ENCODE measurements at regions not wholly inside any gene's neighbourhood (a gene's known extent, or its start where the extent isn't known, plus 50 kb on each side); places are given as distances from the start of the nearest gene placed in this dataset.

DNA sequence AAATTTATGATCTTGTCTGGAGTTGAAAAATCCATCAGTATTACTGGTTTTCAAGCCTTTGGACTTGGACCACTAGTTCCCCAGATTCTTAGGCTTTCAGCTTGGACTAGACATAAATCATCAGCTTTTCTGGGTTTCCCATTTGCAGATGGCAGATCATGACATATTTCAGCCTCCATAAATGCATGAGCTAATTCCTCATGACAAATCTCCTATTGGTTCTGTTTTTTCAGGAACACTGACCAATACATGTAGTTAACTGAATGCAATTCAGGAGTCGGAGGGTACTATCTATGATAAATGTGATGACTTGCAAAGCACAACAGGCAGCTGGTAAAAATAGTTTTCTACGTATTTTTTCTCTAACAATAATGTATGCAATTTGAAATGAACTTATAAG, 635.6 kb downstream of the TRAM1L1 start:
- Histone ChIP-seq H3K27me3 (replicated peaks; ENCODE audit: control insufficient read depth, insufficient read depth, low read length) (no peaks in the 10 kb centered on the region), H3K36me3 (ENCODE audit: control insufficient read depth, insufficient read depth, low read length) (no peaks in the 10 kb centered on the region), H3K4me1 (no peaks in the 10 kb centered on the region), H3K9me3 (no peaks in the 10 kb centered on the region), H3K4me3 (ENCODE audit: low read depth, low read length) (no peak overlapping the region)
- Mint-ChIP-seq H3K27ac (ENCODE audit: unreplicated experiment) (no peak overlapping the region), H3K27me3 (ENCODE audit: insufficient read depth, unreplicated experiment) (no peaks in the 10 kb centered on the region), H3K4me1 (ENCODE audit: low read depth, unreplicated experiment) (no peaks in the 10 kb centered on the region), H3K36me3 (ENCODE audit: insufficient read depth, unreplicated experiment) (no peaks in the 10 kb centered on the region), H3K9me3 (ENCODE audit: unreplicated experiment) (no peaks in the 10 kb centered on the region), H3K4me3 (ENCODE audit: unreplicated experiment) (no peak overlapping the region)
- BruUV-seq (replicated peaks): no TSS peak
- ChIA-PET CTCF (no interaction called here), POLR2A (interaction anchor here (0.6 kb wide), 1 partner anchor 1050 kb away, joined by 3 read pairs; no protein-coding TSS in a partner anchor)
- DNase-seq: no peak
- intact Hi-C loops (cut with micrococcal nuclease; ENCODE audit: unreplicated experiment): no loop called here
- TF ChIP-seq, protein P1, sequence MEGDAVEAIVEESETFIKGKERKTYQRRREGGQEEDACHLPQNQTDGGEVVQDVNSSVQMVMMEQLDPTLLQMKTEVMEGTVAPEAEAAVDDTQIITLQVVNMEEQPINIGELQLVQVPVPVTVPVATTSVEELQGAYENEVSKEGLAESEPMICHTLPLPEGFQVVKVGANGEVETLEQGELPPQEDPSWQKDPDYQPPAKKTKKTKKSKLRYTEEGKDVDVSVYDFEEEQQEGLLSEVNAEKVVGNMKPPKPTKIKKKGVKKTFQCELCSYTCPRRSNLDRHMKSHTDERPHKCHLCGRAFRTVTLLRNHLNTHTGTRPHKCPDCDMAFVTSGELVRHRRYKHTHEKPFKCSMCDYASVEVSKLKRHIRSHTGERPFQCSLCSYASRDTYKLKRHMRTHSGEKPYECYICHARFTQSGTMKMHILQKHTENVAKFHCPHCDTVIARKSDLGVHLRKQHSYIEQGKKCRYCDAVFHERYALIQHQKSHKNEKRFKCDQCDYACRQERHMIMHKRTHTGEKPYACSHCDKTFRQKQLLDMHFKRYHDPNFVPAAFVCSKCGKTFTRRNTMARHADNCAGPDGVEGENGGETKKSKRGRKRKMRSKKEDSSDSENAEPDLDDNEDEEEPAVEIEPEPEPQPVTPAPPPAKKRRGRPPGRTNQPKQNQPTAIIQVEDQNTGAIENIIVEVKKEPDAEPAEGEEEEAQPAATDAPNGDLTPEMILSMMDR (IDR thresholded peaks at IDR 0.05; ENCODE audit: insufficient read depth in 1 of 2, low read depth in 1 of 2, low read length in 1 of 2, severe bottlenecking in 1 of 2, unreplicated experiment in 1 of 2): no peak

DNA sequence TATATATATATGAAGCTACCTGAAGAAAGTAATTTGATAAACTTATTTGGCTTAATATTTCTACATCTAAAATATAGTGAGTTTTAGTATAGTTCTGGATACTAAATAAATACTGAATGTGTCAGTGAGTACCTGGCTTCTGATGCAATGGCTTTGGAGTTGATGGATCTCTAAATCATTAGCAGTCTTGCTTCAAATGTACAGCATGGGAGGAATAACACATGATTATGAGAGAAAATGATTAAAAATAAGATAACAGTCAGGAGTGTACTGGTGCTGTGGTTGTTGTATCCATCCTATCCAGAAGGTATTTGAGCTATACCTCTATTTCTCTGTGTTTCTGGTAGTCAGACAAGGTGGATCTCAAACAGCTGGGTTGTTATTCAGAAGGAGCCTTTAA, 641.3 kb downstream of the TRAM1L1 start:
- no peak overlapping the region for H3K4me3 ChIP-seq (ENCODE audit: low read depth, low read length)
- no peaks in the 10 kb centered on the region for H3K36me3 Mint-ChIP-seq (ENCODE audit: insufficient read depth, unreplicated experiment)
- H3K27me3 ChIP-seq (replicated peaks; ENCODE audit: control insufficient read depth, insufficient read depth, low read length): no peaks in the 10 kb centered on the region
- DNase-seq: no peak
- no peaks in the 10 kb centered on the region for H3K9me3 Mint-ChIP-seq (ENCODE audit: unreplicated experiment)
- H3K27ac Mint-ChIP-seq (ENCODE audit: unreplicated experiment): no peak overlapping the region
- POLR2A ChIA-PET: no interaction called here
- H3K27me3 Mint-ChIP-seq (ENCODE audit: insufficient read depth, unreplicated experiment): no peaks in the 10 kb centered on the region
- CTCF ChIA-PET: no interaction called here
- H3K4me1 ChIP-seq: no peaks in the 10 kb centered on the region
- H3K4me3 Mint-ChIP-seq (ENCODE audit: unreplicated experiment): no peak overlapping the region
- H3K4me1 Mint-ChIP-seq (ENCODE audit: low read depth, unreplicated experiment): no peaks in the 10 kb centered on the region
- H3K9me3 ChIP-seq: no peaks in the 10 kb centered on the region
- intact Hi-C loops (cut with micrococcal nuclease; ENCODE audit: unreplicated experiment): no loop called here
- BruUV-seq (replicated peaks): no TSS peak
- TF ChIP-seq, protein P1 (IDR thresholded peaks at IDR 0.05; ENCODE audit: insufficient read depth in 1 of 2, low read depth in 1 of 2, low read length in 1 of 2, severe bottlenecking in 1 of 2, unreplicated experiment in 1 of 2): no peak
- H3K36me3 ChIP-seq (ENCODE audit: control insufficient read depth, insufficient read depth, low read length): no peaks in the 10 kb centered on the region

DNA sequence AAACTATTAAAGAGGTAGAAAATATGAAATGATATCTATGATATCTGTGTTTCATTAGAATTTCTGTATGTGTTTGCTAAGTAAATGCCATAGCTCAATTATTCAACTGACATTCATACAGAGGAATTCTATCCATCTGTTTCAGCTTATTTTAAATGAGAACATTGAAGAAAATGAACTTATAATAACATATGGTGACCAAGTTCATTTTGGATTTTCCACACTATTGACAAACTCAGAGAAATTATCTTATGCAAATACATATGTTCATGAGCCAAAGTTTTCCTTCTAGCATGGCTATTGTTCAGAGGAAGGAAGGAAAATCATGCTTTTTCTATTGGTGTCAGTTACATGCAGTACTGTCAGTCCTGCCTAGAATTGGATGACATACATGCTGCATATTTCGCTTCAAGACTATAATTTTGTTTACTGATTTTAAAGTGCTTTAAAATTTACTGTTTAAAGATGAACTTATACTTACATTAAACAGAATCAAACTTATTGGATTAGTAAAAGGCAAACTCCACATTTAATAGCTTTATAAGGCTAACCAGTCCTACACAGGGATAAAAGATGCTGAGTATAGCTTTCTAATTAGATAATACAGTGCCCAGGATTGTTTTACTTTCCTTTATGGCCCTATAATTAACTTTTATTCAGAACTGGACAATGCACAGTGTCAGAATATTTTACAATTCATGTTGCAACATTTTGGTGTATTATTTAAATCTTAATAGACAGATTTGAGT, 646.2 kb downstream of the TRAM1L1 start:
- TF ChIP-seq, protein P1 (IDR thresholded peaks at IDR 0.05; ENCODE audit: insufficient read depth in 1 of 2, low read depth in 1 of 2, low read length in 1 of 2, severe bottlenecking in 1 of 2, unreplicated experiment in 1 of 2): no peak
- BruUV-seq (replicated peaks): no TSS peak
- H3K36me3 Mint-ChIP-seq (ENCODE audit: insufficient read depth, unreplicated experiment): no peaks in the 10 kb centered on the region
- no peak overlapping the region for H3K27ac Mint-ChIP-seq (ENCODE audit: unreplicated experiment)
- Histone ChIP-seq H3K27me3 (replicated peaks; ENCODE audit: control insufficient read depth, insufficient read depth, low read length) (no peaks in the 10 kb centered on the region), H3K9me3 (no peaks in the 10 kb centered on the region), H3K4me3 (ENCODE audit: low read depth, low read length) (no peak overlapping the region), H3K36me3 (ENCODE audit: control insufficient read depth, insufficient read depth, low read length) (no peaks in the 10 kb centered on the region), H3K4me1 (no peaks in the 10 kb centered on the region)
- no peak overlapping the region for H3K4me3 Mint-ChIP-seq (ENCODE audit: unreplicated experiment)
- DNase-seq: no peak
- intact Hi-C loops (cut with micrococcal nuclease; ENCODE audit: unreplicated experiment): no loop called here
- CTCF ChIA-PET: no interaction called here
- no peaks in the 10 kb centered on the region for H3K4me1 Mint-ChIP-seq (ENCODE audit: low read depth, unreplicated experiment)
- H3K9me3 Mint-ChIP-seq (ENCODE audit: unreplicated experiment): no peaks in the 10 kb centered on the region
- no peaks in the 10 kb centered on the region for H3K27me3 Mint-ChIP-seq (ENCODE audit: insufficient read depth, unreplicated experiment)
- POLR2A ChIA-PET: no interaction called here
